DMS114 treated with DMSO at 0.1 percent for 48 hours (cell line): ENCODE measurements at regions not wholly inside any gene's neighbourhood (a gene's known extent, or its start where the extent isn't known, plus 50 kb on each side); places are given as distances from the start of the nearest gene placed in this dataset.
A peak's percentile ranks its signal among the peaks of the same experiment; 100 is the strongest.

Source experiments
- DNase-seq: peaks from one replicate; lab custom pipeline; 2025; ENCODE audit not compliant: unreplicated experiment; lab: John Stamatoyannopoulos, UW

- no peak for DNase-seq
Observed at GRCh38 chr19:27750391-27751043, 1462.4 kb downstream of the UQCRFS1 start.

DNA sequence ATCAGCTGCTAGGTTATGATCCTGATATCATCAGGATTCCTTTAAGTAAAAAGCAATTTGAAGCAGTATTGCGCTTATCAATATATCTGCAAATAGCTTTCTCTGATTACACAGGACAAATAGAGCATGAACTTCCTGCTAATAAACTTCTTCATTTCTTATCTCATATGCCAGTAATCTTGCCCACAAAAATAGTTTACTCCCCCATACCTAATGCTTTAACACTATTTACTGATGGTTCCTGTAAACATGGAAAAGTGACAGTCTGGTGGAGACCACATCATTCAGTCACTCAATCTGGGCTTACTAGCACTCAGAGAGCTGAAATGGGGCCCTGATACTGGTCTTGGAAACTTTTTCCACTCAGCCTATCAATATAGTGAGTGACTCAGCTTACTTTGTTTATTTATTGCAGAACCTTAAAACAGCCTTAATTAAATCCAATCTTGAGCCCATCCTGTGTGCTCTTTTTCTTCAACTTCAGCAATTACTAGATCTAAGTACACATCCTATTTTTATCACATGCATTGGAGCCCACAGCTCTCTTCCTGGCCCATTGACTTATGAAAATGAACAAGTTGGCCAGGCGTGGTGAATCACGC is 1464.3 kb downstream of the UQCRFS1 start:
- no peak for DNase-seq

- peak; percentile 16 for DNase-seq
Observed at GRCh38 chr19:27746691-27747380, 1466.1 kb downstream of the UQCRFS1 start.

GRCh38 chr19:27745978-27746542 is 1466.9 kb downstream of the UQCRFS1 start:
- DNase-seq: no peak

DNA sequence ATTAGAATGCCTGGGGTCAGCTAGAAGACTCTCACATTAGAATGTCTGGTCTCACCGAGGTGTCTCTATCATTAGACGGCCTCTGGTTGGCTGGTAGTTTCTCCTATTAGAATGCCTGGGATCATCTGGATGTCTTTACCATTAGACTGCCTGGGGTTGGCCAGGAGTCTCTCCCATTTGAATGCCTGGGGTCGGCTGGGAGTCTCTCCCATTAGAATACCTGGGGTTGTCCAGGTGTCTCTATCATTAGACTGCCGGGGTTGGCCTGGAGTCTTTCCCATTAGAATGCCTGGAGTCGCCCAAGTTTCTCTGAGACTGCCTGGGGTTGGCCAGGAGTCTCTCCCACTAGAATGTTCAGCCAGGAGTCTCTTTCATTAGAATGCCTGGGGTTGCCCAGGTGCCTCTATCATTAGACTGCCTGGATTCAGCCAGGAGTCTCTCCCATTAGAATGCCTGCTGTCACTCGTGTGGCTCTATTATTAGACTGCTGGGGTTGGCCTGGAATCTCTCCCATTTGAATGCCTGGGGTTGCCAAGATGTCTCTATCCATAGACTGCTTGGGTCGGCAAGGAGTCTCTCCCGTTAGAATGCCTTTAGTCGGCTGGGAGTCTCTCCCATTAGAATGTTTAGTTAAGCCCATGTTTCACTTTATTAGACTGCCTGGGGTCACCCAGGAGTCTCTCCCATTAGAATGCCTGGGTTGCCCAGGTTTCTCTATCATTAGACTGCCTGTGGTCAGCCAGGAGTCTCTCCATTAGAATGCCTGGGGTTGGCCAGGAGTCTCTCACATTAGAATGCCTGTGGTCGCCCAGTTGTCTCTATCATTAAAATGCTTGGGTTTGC is 1467.8 kb downstream of the UQCRFS1 start:
- no peak for DNase-seq

GRCh38 chr19:27742041-27742440 is 1470.9 kb downstream of the UQCRFS1 start:
- no peak for DNase-seq

DNA sequence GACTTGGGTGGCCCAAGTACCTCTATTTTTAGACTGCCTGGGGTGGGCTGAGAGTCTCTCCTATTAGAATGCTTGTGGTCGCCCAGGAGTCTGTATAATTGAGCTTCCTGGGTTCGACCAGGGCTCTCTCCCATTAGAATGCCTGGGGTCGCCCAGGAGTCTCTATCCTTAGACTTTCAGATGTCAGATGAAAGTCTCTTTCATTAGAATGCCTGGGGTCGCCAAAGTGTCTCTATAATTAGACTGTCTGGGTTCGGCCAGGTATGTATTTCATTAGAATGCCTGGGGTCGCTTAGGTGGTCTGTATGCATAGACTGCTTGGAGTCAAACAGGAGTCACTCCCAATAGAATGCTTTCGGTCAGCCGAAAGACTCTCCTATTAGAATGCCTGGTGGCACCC is 1471.7 kb downstream of the UQCRFS1 start:
- no peak for DNase-seq

DNA sequence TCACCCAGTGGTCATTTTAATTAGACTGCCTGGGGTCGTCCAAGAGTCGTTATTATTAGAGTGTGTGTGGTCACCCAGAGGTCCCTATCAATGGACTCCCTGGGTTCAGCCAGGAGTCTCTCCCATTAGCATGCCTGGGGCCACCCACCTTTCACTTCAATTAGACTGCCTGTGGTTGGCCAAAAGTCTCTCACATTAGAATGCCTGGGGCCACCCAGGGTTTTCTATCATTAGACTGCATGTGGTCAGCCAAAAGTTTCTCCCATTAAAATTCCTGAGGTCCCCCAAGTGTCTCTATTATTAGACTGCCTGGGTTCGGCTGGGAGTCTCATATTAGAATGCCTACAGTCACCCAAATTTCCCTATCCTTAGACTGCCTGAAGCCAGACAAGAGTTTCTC is 1472.6 kb downstream of the UQCRFS1 start:
- DNase-seq: no peak

- DNase-seq: no peak
Observed at GRCh38 chr19:27738569-27739193, 1474.3 kb downstream of the UQCRFS1 start.

GRCh38 chr19:27736225-27736624 is 1476.7 kb downstream of the UQCRFS1 start:
- DNase-seq: no peak

DNA sequence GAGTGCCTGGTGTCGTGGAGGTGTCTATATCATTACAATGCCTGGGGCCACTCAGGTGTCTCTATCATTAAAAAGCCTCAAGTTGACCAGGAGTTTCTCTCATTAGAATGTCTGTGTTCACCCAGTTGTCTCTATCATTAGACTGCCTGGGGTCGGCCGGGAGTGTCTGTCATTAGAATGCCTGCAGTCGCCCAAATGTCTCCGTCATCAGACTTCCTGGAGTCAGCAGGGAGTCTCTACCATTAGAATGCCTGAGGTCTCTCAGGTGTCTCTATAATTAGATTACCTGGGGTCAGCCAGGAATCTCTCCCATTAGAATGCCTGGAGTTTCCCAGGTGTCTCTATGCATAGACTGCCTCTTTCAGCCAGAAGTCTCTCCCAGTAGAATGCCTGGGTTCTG is 1477.6 kb downstream of the UQCRFS1 start:
- DNase-seq: no peak

- DNase-seq: no peak
Observed at GRCh38 chr19:27734496-27735220, 1478.3 kb downstream of the UQCRFS1 start.

DNA sequence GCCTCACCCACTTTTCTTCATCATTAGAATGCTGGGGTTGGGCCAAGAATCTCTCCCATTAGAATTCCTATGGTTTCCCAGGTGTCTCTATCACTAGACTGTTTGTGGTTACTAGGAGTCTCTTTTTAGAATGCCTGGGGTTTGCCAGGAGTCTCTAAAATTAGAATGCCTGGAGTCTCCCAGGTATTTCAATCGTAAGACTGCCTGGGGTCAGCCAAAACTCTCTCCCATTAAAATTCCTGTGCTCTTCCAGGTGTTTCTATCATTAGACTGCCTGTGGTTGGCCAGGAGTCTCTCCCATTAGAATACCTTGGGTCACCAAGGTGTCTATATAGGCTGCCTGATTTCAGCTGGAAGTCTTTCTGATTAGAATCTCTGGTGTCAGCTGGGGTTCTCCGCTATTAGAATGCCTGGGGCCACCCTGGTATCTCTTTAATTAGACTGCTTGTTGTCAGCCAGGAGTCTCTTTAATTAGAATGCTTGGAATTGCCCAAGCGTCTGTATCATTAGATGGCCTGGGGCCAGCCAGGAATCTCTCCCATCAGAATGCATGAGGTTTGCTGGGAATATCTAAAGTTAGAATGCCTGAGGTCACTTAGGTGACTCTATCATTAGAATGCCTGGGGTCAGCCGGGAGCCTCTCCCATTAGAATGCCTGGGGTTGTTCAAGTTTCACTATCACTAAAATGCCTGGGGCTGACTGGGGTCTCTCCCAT is 1479.2 kb downstream of the UQCRFS1 start:
- no peak for DNase-seq

GRCh38 chr19:27729332-27729731 is 1483.6 kb downstream of the UQCRFS1 start:
- DNase-seq: no peak

DNA sequence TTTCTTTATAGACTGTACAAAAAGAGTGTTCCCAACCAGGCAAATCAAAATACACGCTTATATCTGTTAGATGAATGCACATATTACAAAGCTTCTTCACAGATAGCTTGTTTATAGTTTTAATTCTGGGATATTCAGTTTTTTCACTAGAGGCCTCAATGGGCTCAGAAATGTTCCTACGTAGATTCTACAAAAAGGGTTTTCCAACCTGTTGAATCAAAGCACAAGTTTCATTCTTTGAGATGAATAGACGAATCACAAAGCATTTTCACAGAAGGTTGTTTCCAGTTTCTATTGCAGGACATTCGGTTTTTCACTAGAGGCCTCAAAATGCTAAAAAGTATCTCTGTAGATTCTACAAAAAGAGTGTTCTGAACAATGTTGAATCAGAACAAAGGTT is 1490.3 kb downstream of the UQCRFS1 start:
- DNase-seq: no peak

DNA sequence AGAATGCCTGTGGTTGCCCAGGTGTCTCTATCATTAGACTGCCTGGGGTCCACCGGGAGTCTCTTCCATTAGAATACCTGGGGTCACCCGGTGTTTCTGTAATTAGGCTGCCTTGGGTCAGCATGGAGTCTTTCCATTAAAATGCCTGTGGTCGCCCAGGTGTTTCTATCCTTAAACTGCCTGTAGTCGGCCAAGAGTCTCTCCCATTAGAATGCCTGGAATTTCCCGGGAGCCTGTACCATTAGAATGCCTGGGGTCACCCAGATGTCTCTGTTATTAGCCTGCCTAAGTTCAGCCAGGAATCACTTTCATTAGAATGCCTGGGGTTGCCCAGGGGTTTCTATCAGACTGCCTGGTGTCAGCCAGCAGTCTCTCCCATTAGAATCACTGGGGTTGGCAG is 1492.8 kb downstream of the UQCRFS1 start:
- no peak for DNase-seq

DNA sequence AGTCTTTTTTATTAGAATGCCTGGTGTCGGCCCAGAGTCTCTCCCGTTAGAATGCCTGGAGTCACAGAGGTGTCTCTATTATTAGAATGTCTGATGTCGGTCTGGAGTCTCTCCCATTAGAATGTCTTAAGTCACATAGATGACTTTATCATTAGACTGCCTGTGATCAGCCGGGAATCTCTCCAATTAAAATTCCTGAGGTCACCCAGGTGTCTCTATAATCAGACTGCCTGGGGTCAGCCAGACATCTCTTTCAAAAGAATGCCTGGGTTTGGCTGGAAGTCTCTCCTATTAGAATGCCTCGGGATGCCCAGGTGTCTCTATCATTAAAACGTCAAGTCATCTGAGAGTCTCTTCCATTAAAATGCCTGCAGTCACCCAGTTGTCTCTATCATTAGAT is 1493.9 kb downstream of the UQCRFS1 start:
- no peak for DNase-seq

- DNase-seq: no peak
Observed at GRCh38 chr19:27718234-27718633, 1494.7 kb downstream of the UQCRFS1 start.

- DNase-seq: no peak
Observed at GRCh38 chr19:27717825-27718224, 1495.1 kb downstream of the UQCRFS1 start.
